Islet precursor cell (in vitro differentiated cells): ENCODE measurements at regions not wholly inside any gene's neighbourhood (a gene's known extent, or its start where the extent isn't known, plus 50 kb on each side); places are given as distances from the start of the nearest gene placed in this dataset.
"Not testable (repeated sequence)": the region's sequence is repeated elsewhere in the genome, so short reads cannot be mapped to it uniquely, and the experiment has no call there.

Experiments used
- DNase-seq: peaks from one replicate; pipeline ENCODE4 v3.0.0-alpha.2; 2018

GRCh38 chr6:27726619-27727023 lies 185.6 kb downstream of the OR2B2 start:
- no peak for DNase-seq

- DNase-seq = peak; percentile 62
Observed at GRCh38 chr6:27720607-27721580, 191.3 kb downstream of the OR2B2 start.

GRCh38 chr6:27719039-27719438 lies 193.2 kb downstream of the OR2B2 start:
- DNase-seq = not testable (repeated sequence)

- DNase-seq = no peak
Observed at GRCh38 chr6:27706431-27706830, 205.8 kb downstream of the OR2B2 start.

DNA sequence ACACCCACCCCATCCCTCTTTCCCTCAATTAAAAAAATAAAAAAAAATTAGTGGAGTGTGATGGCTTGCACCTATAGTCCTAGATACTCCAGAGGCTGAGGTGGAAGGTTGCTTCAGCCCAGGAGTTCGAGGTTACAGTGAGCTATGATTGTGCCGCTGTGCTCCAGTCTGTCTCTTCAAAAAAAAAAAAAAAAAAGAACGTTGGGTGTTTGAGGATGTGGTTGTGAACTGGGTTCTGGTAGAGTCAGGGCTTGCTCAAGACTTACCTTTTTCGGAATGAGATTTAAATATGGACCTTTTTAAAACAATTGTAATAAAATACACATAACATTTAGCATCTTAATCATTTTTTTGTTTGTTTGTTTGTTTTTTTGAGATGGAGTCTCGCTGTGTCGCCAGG lies 211.9 kb downstream of the OR2B2 start:
- no peak for DNase-seq

GRCh38 chr6:27694547-27694874 lies 217.7 kb downstream of the OR2B2 start:
- DNase-seq = no peak

- peak; percentile 77 for DNase-seq
Observed at GRCh38 chr6:27693766-27694546, 218.2 kb downstream of the OR2B2 start.

DNA sequence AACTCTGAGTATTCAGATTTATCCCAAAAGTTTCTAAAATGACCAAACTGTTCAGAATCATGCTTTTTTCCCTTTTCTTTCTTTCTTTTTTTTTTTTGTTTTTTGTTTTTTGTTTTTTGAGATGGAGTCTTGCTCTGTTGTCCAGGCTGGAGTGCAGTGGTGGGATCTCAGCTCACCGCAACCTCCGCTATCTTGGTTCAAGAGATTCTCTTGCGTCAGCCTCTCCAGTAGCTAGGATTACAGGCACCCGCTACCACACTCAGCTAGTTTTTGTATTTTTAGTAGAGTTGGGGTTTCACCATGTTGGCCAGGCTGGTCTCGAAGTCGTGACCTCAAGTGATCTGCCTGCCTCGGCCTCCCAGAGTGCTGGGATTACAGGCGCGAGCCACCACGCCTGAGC lies 219.2 kb upstream of the ZNF184 start:
- not testable (repeated sequence) for DNase-seq

DNA sequence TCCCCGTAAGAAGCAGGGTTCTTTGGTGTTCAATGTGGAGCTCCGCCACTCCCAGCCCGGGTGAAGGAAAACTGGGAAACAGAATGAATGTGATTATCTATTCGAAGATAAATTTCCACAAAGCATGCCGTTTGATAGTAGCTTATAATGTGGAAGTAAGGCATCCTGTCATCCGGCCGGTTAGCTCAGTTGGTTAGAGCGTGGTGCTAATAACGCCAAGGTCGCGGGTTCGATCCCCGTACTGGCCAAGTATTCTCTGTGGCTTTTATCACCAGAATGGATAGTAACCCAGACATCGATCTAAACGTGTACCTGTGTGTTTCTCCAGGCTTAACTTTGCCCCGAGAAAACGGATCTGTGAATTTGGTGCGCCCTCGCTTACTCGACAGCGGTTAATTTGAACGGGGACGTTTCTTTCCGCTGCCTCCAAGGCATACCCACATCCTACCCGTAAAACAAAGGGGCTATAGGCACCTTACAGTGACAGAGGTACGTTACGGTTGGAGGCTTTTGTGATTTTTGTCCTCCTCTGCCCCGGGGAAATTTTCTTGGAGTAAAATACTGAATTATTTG lies 215.2 kb upstream of the ZNF184 start:
- peak; percentile 90 for DNase-seq

DNA sequence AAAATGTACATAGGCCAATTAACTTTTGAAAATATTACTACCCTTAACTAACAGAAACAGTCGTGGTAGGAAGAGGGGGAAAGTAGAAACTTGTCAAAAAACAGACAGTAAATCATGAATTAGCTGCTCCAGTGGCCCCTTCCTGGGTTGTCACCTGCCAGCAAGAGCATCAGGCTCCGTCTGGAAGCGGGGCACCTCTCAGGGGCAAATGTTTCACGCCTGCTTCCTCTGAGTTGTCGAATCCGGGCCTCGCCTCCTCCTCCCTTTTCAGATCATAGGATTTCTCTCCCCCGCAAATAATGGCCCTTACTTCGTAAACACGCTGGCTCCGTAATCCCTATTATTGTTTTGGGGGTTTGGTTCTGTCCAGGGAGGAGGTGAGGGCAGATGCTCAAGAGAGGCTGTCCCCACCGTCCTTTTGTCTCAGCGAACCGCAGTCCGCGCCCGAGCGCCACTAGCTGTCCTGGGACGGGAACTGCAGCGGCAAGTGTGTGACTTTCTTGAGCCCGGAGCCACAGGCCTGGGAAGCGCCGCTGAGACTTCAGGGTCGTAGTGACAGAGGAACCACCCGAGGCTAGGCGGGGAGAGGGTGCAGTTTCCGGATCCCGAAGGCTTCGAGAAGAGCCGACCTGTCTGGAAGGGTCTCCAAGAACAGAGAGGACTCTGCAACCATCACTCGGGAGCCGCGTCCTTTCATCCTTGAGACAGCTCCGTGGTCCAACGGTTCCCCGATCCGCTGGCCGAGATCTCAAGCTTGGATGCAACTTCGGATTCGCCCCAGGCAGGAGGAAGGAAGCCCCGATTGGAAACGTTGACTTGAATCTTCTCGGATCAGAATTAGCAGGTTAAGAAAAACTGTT lies 214.5 kb upstream of the ZNF184 start:
- peak; percentile 97 for DNase-seq

DNA sequence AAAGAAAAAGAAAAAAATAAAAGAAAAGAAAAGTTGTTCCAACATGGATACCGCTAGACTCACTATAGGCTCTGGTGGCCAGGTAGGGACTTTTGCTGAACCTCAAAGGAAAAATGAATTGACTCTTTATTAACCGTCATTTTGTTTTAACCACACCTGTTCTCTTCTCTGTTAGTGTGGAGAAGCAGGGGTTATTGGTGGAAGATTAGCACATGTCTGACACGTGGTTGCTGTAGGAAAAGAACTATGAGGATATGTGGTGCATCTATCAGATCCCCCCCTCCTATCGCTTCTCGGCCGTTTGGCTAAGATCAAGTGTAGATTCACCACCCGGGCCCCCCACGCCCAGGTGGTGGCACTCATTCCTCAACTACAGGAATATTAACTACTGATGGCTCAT lies 212.4 kb upstream of the ZNF184 start:
- no peak for DNase-seq

- DNase-seq = peak; percentile 81
Observed at GRCh38 chr6:27684264-27685211, 211.6 kb upstream of the ZNF184 start.

DNA sequence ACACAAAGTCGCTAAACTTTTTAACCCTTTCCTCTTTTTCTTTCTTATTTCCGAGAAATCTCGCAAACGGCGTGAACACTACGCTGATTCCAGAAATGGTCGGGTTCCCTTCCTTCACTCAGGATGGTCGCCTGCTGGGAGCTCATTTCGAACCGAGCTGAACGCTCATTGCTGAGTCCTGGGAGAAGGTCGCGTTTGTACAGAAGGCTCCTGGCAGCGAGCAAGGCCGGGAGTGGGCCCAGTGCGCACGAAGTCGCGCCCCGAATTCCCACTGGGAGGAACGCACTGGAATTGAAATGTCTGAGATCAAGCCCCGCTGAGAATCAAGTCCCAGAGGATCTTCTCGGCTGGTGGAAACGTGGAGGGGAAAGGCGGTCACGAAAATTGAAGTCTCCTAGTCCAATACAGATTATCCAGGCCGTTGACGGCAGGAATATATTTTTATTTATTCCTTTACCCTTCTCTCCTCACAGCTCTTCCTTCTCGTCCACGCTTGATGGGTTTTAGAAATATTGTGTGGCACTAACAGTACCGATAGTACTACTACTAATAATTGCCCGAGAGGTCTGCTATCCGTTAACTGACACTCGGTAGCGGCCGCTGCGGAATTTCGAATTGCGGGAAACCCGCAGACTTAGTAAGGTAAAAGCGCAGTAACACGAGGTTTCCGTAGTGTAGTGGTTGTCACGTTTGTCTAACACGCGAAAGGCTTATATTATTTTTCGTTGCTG lies 207.2 kb upstream of the ZNF184 start:
- peak; percentile 63 for DNase-seq

- no peak for DNase-seq
Observed at GRCh38 chr6:27679308-27679963, 206.5 kb upstream of the ZNF184 start.

DNA sequence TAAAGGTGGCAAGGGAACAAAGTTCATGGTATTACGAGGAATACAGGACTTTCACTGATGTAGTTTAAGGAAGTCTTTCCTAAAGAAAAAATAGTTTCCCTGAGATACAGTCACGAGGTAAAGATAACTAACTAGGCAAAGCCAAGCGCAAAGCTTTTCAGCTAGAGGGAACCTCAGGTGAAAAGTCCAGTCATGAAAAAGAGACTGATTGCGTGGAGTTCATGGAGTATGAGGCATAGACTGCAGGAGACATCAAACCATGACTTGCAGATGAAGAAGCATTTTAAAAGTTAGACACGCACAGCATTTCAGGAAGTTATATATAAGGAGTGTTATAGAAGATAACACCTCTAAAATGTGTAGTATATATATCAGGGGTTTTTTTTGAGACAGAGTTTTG lies 205.6 kb upstream of the ZNF184 start:
- DNase-seq = no peak

DNA sequence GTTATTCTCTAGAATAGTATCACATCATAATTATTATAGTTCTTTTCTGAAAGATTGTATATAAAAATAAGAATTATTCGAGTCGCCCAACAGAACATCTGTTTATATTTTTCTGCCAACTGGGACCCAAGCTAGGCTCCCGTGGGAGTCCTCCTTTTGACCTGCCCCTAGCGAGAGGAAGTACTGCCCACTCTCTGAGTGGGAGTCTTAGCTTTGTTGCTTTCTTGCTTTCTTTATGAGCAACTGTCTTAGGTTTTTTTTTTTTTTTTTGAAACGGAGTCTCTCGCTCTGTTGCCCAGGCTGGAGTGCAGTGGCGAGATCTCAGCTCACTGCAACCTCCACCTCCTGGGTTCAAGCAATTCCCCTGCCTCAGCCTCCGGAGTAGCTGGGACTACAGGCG lies 202.0 kb upstream of the ZNF184 start:
- DNase-seq = no peak

DNA sequence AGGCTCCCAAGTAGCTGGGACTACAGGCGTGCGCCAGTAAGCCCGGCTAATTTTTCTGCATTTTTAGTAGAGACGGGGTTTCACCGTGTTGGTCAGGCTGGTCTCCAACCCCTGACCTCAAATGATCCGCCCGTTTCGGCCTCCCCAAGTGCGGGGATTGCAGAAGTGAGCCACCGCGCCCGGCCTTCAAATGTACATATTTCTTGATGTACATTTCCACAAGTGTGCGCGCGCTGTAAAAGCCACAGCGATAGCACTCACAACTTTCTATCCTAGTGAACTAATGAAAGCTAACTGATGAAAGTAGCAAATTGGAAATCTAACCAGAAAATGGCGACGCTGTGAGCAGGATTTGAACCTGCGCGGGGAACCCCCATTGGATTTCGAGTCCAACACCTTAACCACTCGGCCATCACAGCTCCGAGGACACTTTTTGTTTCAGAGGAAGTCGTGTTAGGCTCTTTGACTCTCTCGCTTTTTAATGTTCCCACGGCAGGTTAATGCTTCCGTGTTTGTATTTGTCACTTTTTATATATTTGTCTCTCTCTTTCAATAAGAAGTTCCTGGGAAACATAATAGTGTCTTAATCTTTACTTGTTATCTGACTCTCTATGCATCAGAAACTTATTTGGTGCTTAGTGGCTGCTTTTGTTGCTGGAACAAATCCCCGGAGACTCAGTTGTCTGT lies 199.4 kb upstream of the ZNF184 start:
- peak; percentile 87 for DNase-seq

DNA sequence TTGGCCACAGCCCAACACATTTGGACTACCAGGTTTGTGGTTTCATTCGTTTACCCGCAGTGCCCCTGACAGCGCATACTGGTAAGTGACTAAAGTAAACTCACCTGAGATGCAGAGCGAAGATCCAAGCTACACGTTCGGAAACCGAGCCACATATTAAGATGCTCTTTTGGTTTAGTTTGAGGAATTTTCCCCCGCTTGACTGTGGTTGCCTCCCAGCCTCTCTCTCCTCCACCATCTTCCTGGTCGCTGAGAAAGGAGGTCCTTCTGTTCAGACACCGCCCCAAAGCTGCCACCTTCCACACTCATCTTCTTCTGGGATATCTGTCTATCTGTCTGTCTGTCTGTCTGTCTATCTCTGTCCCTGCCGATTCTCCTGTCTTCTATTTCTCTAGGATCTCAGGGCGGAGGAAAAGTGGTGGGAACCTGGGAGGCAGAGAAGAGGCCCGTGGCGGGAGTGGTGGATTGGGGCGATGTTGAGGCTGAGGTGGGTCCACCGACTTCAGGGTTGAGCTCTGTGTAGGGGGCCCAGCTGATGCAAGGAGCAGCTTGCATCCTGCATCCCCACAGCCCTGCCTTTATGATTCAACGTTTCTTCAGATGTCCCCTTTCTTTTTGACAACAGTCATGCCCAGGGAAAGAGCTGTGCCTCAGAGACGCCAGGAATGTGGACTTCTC lies 196.9 kb upstream of the ZNF184 start:
- no peak for DNase-seq

DNA sequence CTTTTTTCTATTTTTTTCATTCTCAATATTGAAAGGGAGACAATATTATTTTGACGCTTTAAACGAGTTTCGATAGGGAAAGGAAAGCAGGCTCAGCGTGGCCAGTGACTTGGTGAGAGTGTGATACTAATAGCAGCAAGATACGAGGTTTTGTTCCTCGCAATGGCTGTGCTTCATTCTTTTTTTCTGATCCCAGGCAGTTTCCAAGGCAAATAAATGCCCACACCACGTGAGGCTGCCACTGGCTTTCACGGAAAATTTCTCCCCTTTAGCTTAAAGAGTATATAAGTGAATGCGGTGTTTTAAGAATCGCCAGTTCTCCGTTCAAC lies 196.4 kb upstream of the ZNF184 start:
- no peak for DNase-seq
